Sigmoid colon (tissue), 6 donors: ENCODE measurements at regions not wholly inside any gene's neighbourhood (a gene's known extent, or its start where the extent isn't known, plus 50 kb on each side); places are given as distances from the start of the nearest gene placed in this dataset.
"Not testable (repeated sequence)": the region's sequence is repeated elsewhere in the genome, so short reads cannot be mapped to it uniquely, and the experiment has no call there.

ENCODE experiments used
- DNase-seq: peaks from one replicate; pipeline ENCODE4 v3.0.0-alpha.2; 2019
- H3K27ac ChIP-seq, 4 donors: fragments of 200-600 bp; sonication (generic); one replicate each; pipeline ENCODE4 v1.5.1; 2016 to 2019; ENCODE audit warnings: mild to moderate bottlenecking in 1 of 4
- H3K27me3 ChIP-seq, 3 donors: fragments of 200-600 bp; sonication (generic); one replicate each; pipeline ENCODE4 v1.5.1; 2019; ENCODE audit warnings: mild to moderate bottlenecking in 1 of 3
- H3K36me3 ChIP-seq, 4 donors: fragments of 200-600 bp; sonication (generic); one replicate each; pipeline ENCODE4 v1.5.1; 2016 to 2019
- H3K4me1 ChIP-seq, 4 donors: fragments of 200-600 bp; sonication (generic); one replicate each; pipeline ENCODE4 v1.5.1; 2017 to 2019
- H3K4me3 ChIP-seq, 4 donors: fragments of 200-600 bp; sonication (generic); one replicate each; pipeline ENCODE4 v1.5.1; 2017 to 2019; ENCODE audit warnings: mild to moderate bottlenecking in 2 of 4, moderate library complexity in 1 of 4
- H3K9me3 ChIP-seq, 4 donors: fragments of 200-600 bp in 3 of 4; sonication (generic) in 3 of 4; one replicate each; pipeline versions ENCODE4 v1.5.1 to v1.6.1; 2013 to 2019
- CTCF ChIP-seq, 4 experiments: fragments of 450-650 bp in 3 of 4; fragments of 200-600 bp in 1 of 4; IDR thresholded peaks; one replicate each; pipeline ENCODE4 v1.5.1; 2016 to 2019; ENCODE audit warnings: antibody characterized with exemption in 4 of 4, mild to moderate bottlenecking in 3 of 4, moderate library complexity in 2 of 4
- EP300 ChIP-seq, 4 donors: sonication (generic); formaldehyde crosslinking; IDR thresholded peaks; one replicate each; pipeline ENCODE4 v1.6.1; 2017; ENCODE audit warnings: antibody characterized with exemption in 4 of 4
- POLR2A ChIP-seq, 2 donors: fragments of 450-650 bp; IDR thresholded peaks; one replicate each; pipeline ENCODE4 v1.6.1; 2016; ENCODE audit warnings: antibody characterized with exemption in 2 of 2, mild to moderate bottlenecking in 2 of 2, moderate library complexity in 2 of 2
- POLR2AphosphoS5 ChIP-seq, 4 donors: sonication (generic); formaldehyde crosslinking; IDR thresholded peaks; one replicate each; pipeline ENCODE4 v1.6.1; 2017; ENCODE audit warnings: antibody characterized with exemption in 4 of 4
- WGBS, 2 donors: extraction: QIAGEN DNeasy Blood & Tissue Kit; methylation state at CpG; one replicate each; pipeline ENCODE4 v1.1.7; 2013; 5-methylcytosine and 5-hydroxymethylcytosine counted together
- intact Hi-C: fragments of 100-400 bp; cut with DNase I; formaldehyde crosslinking; loops from one replicate; pipeline ENCODE4 v1.15.1; 2023
- donor health status: healthy with polysubstance abuse.
- donor health status: healthy.

GRCh38 chr2:13255485-13255884 lies 538.7 kb downstream of the TRIB2 start:
- Histone ChIP-seq H3K36me3 (no peaks in the 10 kb centered on the region), H3K4me1 (no peaks in the 10 kb centered on the region), H3K4me3 (no peak overlapping the region), H3K27ac (no peak overlapping the region), H3K9me3 (no peaks in the 10 kb centered on the region), H3K27me3 (peaks cover 0 to 3% (median 0%) of the 10 kb centered on the region in 3 donors)
- intact Hi-C loops: no loop called here
- WGBS, 2 donors: 70 to 81% methylated on average over 1 of the region's 1 CpG
- no peak for DNase-seq
- TF ChIP-seq CTCF (IDR thresholded peaks at IDR 0.05): no peak
- TF ChIP-seq POLR2AphosphoS5 (IDR thresholded peaks at IDR 0.05): no peak
- TF ChIP-seq EP300 (IDR thresholded peaks at IDR 0.05): no peak
- no peak for TF ChIP-seq POLR2A (IDR thresholded peaks at IDR 0.05)

DNA sequence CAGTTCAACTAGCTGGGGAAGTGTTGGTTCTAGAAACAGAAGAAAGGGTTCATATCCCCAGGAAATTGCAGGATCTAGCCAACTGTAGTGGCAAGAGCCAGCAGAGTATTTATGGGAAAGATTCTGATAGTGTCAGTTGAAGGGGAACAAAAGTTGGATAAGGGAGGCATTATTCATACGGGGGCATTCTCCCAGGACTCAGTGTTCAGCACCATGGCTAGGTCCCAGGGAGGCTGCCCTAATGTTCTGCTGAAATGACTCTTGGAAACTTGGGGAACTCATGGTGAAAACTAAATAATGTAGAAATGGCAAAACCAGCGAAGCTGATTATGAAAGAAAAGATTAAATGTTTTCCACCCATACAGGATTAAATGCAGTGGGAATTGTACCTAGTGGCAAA lies 543.7 kb downstream of the TRIB2 start:
- Histone ChIP-seq H3K9me3 (no peaks in the 10 kb centered on the region), H3K36me3 (no peaks in the 10 kb centered on the region), H3K4me1 (no peaks in the 10 kb centered on the region), H3K27me3 (peaks cover 0 to 3% (median 0%) of the 10 kb centered on the region in 3 donors), H3K4me3 (no peak overlapping the region), H3K27ac (no peak overlapping the region)
- TF ChIP-seq POLR2AphosphoS5 (IDR thresholded peaks at IDR 0.05): no peak
- no peak for TF ChIP-seq EP300 (IDR thresholded peaks at IDR 0.05)
- TF ChIP-seq POLR2A (IDR thresholded peaks at IDR 0.05): no peak
- TF ChIP-seq CTCF (IDR thresholded peaks at IDR 0.05): no peak
- no peak for DNase-seq
- intact Hi-C loops: loop anchor here (10.0 kb wide), 1 partner anchor 1606 kb away; no protein-coding TSS in a partner anchor
- 35 to 41% methylated on average over 2 of the region's 2 CpGs for WGBS, 2 donors

DNA sequence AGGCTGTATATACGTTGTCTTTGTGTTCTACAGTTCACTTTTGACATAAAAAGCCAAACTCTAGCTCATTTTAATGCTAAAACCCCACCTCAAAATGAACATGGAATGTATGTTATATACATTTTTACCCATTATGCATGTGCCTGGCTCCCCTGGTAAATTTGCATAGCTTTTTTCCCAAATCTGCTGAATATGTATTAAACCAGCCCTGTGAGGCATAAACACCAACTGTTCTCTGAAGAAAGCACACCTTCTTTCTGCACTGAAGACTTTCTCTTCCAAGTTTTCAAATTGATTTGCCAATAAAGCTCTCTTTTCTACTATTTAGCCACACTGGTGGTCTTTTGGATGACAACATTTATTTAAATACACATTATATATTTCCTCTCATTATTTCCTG lies 549.4 kb downstream of the TRIB2 start:
- H3K27me3 ChIP-seq: no peaks in the 10 kb centered on the region
- 42 to 69% methylated on average over 1 of the region's 1 CpG for WGBS, 2 donors
- H3K27ac ChIP-seq: no peak overlapping the region
- H3K4me1 ChIP-seq: no peaks in the 10 kb centered on the region
- H3K9me3 ChIP-seq: no peaks in the 10 kb centered on the region
- intact Hi-C loops: loop anchor here (10.0 kb wide), 1 partner anchor 1611 kb away; no protein-coding TSS in a partner anchor
- H3K4me3 ChIP-seq: no peak overlapping the region
- no peaks in the 10 kb centered on the region for H3K36me3 ChIP-seq
- TF ChIP-seq POLR2AphosphoS5 (IDR thresholded peaks at IDR 0.05): no peak
- no peak for TF ChIP-seq CTCF (IDR thresholded peaks at IDR 0.05)
- TF ChIP-seq POLR2A (IDR thresholded peaks at IDR 0.05): no peak
- DNase-seq: no peak

GRCh38 chr2:13284688-13285087 lies 568.0 kb downstream of the TRIB2 start:
- WGBS, 2 donors: 89 to 91% methylated on average over 8 of the region's 8 CpGs
- Histone ChIP-seq H3K4me1 (no peaks in the 10 kb centered on the region), H3K27ac (no peak overlapping the region), H3K4me3 (no peak overlapping the region), H3K36me3 (no peaks in the 10 kb centered on the region), H3K9me3 (no peaks in the 10 kb centered on the region), H3K27me3 (no peaks in the 10 kb centered on the region)
- intact Hi-C loops: no loop called here
- TF ChIP-seq POLR2AphosphoS5 (IDR thresholded peaks at IDR 0.05) (no peak), EP300 (IDR thresholded peaks at IDR 0.05) (no peak), CTCF (IDR thresholded peaks at IDR 0.05) (no peak), POLR2A (IDR thresholded peaks at IDR 0.05) (no peak)
- no peak for DNase-seq

DNA sequence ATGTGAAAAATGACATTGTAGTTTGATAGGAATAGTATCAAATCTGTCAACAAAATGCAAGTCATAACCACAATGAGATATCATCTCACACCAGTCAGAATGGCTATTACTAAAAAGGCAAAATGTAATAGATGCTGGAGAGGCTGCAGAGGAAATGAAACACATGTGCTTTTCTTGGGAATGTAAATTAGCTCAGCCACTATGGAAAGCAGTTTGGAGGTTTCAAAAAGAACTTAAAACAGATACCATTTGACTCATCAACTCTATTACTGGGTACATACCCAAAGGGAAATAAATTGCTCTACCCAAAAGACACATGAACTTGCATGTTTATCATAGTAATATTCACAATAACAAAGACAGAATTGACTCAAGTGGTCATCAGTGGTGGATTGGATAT lies 572.6 kb downstream of the TRIB2 start:
- no peaks in the 10 kb centered on the region for H3K36me3 ChIP-seq
- H3K9me3 ChIP-seq: no peaks in the 10 kb centered on the region
- TF ChIP-seq CTCF (IDR thresholded peaks at IDR 0.05) (no peak), POLR2A (IDR thresholded peaks at IDR 0.05) (no peak), EP300 (IDR thresholded peaks at IDR 0.05) (no peak), POLR2AphosphoS5 (IDR thresholded peaks at IDR 0.05) (no peak)
- intact Hi-C loops: no loop called here
- no peak for DNase-seq
- H3K4me1 ChIP-seq: no peaks in the 10 kb centered on the region
- H3K27ac ChIP-seq: no peak overlapping the region
- no peaks in the 10 kb centered on the region for H3K27me3 ChIP-seq
- no peak overlapping the region for H3K4me3 ChIP-seq

- 89 to 93% methylated on average over 33 of the region's 33 CpGs for WGBS, 2 donors
- intact Hi-C loops, H3K36me3 ChIP-seq, H3K4me1 ChIP-seq, H3K9me3 ChIP-seq, H3K27me3 ChIP-seq, H3K4me3 ChIP-seq, H3K27ac ChIP-seq, DNase-seq: not testable (repeated sequence)
Measured at GRCh38 chr2:13308478-13308805, 591.7 kb downstream of the TRIB2 start.
